Keratinocyte (primary cell): ENCODE measurements at regions not wholly inside any gene's neighbourhood (a gene's known extent, or its start where the extent isn't known, plus 50 kb on each side); places are given as distances from the start of the nearest gene placed in this dataset.

ENCODE experiments used
- DNase-seq: peaks from one replicate; pipeline ENCODE4 v3.0.0-alpha.2; 2011; ENCODE audit warnings: low read depth, missing footprints, low spot score
- FAIRE-seq: peaks from 2 replicates; lab custom pipeline; 2011; peaks lifted over from hg19 to GRCh38; lab: Jason Lieb, UNC
- H2AFZ ChIP-seq: 2 replicates; pipeline ENCODE4 v1.6.0; 2012; ENCODE audit warnings: low read length, control low read depth, inconsistent platforms; ENCODE audit not compliant: control insufficient read depth
- H3K27ac ChIP-seq: 2 replicates; pipeline ENCODE4 v1.5.1; 2011; ENCODE audit warnings: low read length; ENCODE audit not compliant: control insufficient read depth, insufficient read depth
- H3K27me3 ChIP-seq: 3 replicates; pipeline ENCODE4 v1.6.0; 2011; ENCODE audit warnings: low read length; ENCODE audit not compliant: control insufficient read depth, insufficient read depth; ENCODE audit errors: extremely low read depth
- H3K36me3 ChIP-seq, 2 experiments: 2 replicates in 1 of 2; 3 replicates in 1 of 2; pipeline ENCODE4 v1.5.1; 2011; ENCODE audit warnings: low read length in 2 of 2, mild to moderate bottlenecking in 1 of 2; ENCODE audit not compliant: control insufficient read depth in 2 of 2, insufficient read depth in 2 of 2; ENCODE audit errors: extremely low read depth in 1 of 2
- H3K4me1 ChIP-seq: 3 replicates; pipeline ENCODE4 v1.5.1; 2011; ENCODE audit warnings: low read length; ENCODE audit not compliant: control insufficient read depth, insufficient read depth; ENCODE audit errors: extremely low read depth
- H3K4me2 ChIP-seq: 3 replicates; pipeline ENCODE4 v1.6.0; 2011; ENCODE audit warnings: low read depth, low read length; ENCODE audit not compliant: control insufficient read depth, insufficient read depth; ENCODE audit errors: extremely low read depth
- H3K4me3 ChIP-seq, 3 experiments: fragments of 200-600 bp in 1 of 3; sonication (generic) in 1 of 3; 2 replicates in 2 of 3; 3 replicates in 1 of 3; pipeline ENCODE4 v1.5.1; 2011 to 2016; ENCODE audit warnings: low read length in 3 of 3, mild to moderate bottlenecking in 3 of 3, control low read depth in 2 of 3, inconsistent platforms in 1 of 3, low read depth in 1 of 3, mixed read lengths in 1 of 3, mixed run types in 1 of 3, moderate library complexity in 1 of 3; ENCODE audit not compliant: control insufficient read depth in 2 of 3, insufficient read depth in 2 of 3; ENCODE audit errors: extremely low read depth in 1 of 3
- H3K79me2 ChIP-seq: 2 replicates; pipeline ENCODE4 v1.6.0; 2012; ENCODE audit warnings: low read length; ENCODE audit not compliant: control insufficient read depth, insufficient read depth
- H3K9ac ChIP-seq: 3 replicates; pipeline ENCODE4 v1.6.0; 2011; ENCODE audit warnings: low read length; ENCODE audit not compliant: control insufficient read depth, insufficient read depth; ENCODE audit errors: extremely low read depth
- H3K9me1 ChIP-seq: 3 replicates; pipeline ENCODE4 v1.6.0; 2011; ENCODE audit warnings: low read length; ENCODE audit not compliant: control insufficient read depth, insufficient read depth; ENCODE audit errors: extremely low read depth
- H3K9me3 ChIP-seq: 2 replicates; pipeline ENCODE4 v1.5.1; 2012; ENCODE audit warnings: low read depth, low read length; ENCODE audit not compliant: control insufficient read depth
- H4K20me1 ChIP-seq: 3 replicates; pipeline ENCODE4 v1.6.0; 2011; ENCODE audit warnings: low read length; ENCODE audit not compliant: control insufficient read depth, insufficient read depth; ENCODE audit errors: extremely low read depth
- EZH2 ChIP-seq: IDR thresholded peaks from one replicate; pipeline ENCODE4 v1.6.1; 2012; ENCODE audit warnings: inconsistent platforms, mild to moderate bottlenecking, low read length, moderate library complexity
- dilution Hi-C: fragments of 300-500 bp; cut with MboI; formaldehyde crosslinking; loops from one replicate; pipeline ENCODE4 v1.7.0; 2020; ENCODE audit warnings: low sequenced_read_pairs; ENCODE audit not compliant: extremely low pct_ligation_motif_present
- TF ChIP-seq, protein P1 (sequence below), 3 experiments: IDR thresholded peaks in 1 of 3; conservative IDR thresholded peaks in 1 of 3; optimal IDR thresholded peaks in 1 of 3; 2 replicates in 2 of 3; 3 replicates in 1 of 3; pipeline versions ENCODE3 to v1.5.1; 2011; ENCODE audit warnings: low read length in 3 of 3, mild to moderate bottlenecking in 3 of 3, moderate library complexity in 2 of 3, control low read depth in 1 of 3, inconsistent platforms in 1 of 3; ENCODE audit not compliant: insufficient read depth in 2 of 3; ENCODE audit errors: extremely low read depth in 1 of 3

DNA sequence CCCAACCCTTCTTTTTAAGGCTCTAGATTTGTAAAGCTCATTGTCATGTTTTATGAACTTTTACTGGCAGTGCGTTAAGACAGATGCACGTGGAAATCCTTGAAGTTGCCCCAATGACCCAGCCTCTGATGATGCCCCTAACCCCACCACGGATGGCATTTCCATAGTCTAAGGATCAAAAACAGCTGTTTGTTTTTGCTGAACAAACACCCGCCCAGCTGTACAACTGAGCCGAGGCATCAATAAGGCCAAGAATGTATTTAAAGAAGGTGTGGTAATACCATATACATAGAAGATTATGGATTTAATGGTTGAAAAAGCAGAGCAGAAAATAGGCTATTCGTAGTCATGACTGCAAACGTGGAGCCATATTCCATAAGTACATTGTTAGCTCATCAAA lies 83.7 kb downstream of the SALL1 start:
- FAIRE-seq, result no peak
- dilution Hi-C loops, result no loop called here
- no peaks in the 10 kb centered on the region for H3K9me3 ChIP-seq
- DNase-seq, result no peak
- H3K36me3 ChIP-seq, result no peaks in the 10 kb centered on the region
- no peak overlapping the region for H3K4me2 ChIP-seq
- TF ChIP-seq EZH2, result no peak
- TF ChIP-seq, protein P1, sequence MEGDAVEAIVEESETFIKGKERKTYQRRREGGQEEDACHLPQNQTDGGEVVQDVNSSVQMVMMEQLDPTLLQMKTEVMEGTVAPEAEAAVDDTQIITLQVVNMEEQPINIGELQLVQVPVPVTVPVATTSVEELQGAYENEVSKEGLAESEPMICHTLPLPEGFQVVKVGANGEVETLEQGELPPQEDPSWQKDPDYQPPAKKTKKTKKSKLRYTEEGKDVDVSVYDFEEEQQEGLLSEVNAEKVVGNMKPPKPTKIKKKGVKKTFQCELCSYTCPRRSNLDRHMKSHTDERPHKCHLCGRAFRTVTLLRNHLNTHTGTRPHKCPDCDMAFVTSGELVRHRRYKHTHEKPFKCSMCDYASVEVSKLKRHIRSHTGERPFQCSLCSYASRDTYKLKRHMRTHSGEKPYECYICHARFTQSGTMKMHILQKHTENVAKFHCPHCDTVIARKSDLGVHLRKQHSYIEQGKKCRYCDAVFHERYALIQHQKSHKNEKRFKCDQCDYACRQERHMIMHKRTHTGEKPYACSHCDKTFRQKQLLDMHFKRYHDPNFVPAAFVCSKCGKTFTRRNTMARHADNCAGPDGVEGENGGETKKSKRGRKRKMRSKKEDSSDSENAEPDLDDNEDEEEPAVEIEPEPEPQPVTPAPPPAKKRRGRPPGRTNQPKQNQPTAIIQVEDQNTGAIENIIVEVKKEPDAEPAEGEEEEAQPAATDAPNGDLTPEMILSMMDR (optimal IDR thresholded peaks at IDR 0.05 in 1 of 3, IDR thresholded peaks at IDR 0.05 in 1 of 3, conservative IDR thresholded peaks at IDR 0.05 in 1 of 3; ENCODE audit: extremely low read depth in 1 of 3, insufficient read depth in 2 of 3, low read length in 3 of 3), result no peak
- H3K9me1 ChIP-seq, result no peaks in the 10 kb centered on the region
- no peak overlapping the region for H3K27ac ChIP-seq
- H3K27me3 ChIP-seq, result no peaks in the 10 kb centered on the region
- no peaks in the 10 kb centered on the region for H3K4me1 ChIP-seq
- no peaks in the 10 kb centered on the region for H3K79me2 ChIP-seq
- H3K9ac ChIP-seq, result no peak overlapping the region
- no peak overlapping the region for H3K4me3 ChIP-seq
- no peak overlapping the region for H2AFZ ChIP-seq
- no peaks in the 10 kb centered on the region for H4K20me1 ChIP-seq

DNA sequence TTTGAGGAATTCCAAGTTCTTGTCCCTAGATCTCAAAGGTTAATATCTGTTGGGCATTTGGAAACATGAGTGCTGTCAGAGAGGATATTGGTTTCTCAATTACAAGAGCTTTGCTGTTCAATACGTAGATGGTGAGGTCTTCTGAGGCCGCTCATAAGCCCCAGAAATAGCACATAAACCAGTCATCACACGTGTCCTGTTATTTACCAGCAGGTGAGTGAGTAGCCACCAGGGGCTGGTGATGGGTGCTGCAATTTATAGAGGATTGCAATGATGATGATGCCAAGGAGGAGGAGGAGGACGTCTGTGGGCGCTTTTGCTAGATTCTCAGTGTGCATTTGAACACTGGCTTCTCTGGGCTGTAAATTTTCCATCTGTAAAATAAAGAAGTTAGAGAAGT lies 89.0 kb downstream of the SALL1 start:
- no peaks in the 10 kb centered on the region for H3K9me3 ChIP-seq

More for the DNA sequence above, 89.0 kb downstream of the SALL1 start:
- no peak overlapping the region for H3K27ac ChIP-seq
- TF ChIP-seq EZH2, result no peak
- TF ChIP-seq, protein P1 (optimal IDR thresholded peaks at IDR 0.05 in 1 of 3, IDR thresholded peaks at IDR 0.05 in 1 of 3, conservative IDR thresholded peaks at IDR 0.05 in 1 of 3; ENCODE audit: extremely low read depth in 1 of 3, insufficient read depth in 2 of 3, low read length in 3 of 3), result no peak
- no peak overlapping the region for H2AFZ ChIP-seq
- no peaks in the 10 kb centered on the region for H4K20me1 ChIP-seq
- no peaks in the 10 kb centered on the region for H3K9me1 ChIP-seq
- no peaks in the 10 kb centered on the region for H3K27me3 ChIP-seq
- no peak overlapping the region for H3K9ac ChIP-seq
- FAIRE-seq (no peak), DNase-seq (no peak)
- H3K4me2 ChIP-seq, result no peak overlapping the region
- no peaks in the 10 kb centered on the region for H3K79me2 ChIP-seq
- dilution Hi-C loops, result no loop called here
- H3K36me3 ChIP-seq, result no peaks in the 10 kb centered on the region
- no peaks in the 10 kb centered on the region for H3K4me1 ChIP-seq
- H3K4me3 ChIP-seq, result no peak overlapping the region
